OCI-M2 (cell line): ENCODE measurements at regions not wholly inside any gene's neighbourhood (a gene's known extent, or its start where the extent isn't known, plus 50 kb on each side); places are given as distances from the start of the nearest gene placed in this dataset.
"Not testable (repeated sequence)": the region's sequence is repeated elsewhere in the genome, so short reads cannot be mapped to it uniquely, and the experiment has no call there.

Experiments used
- DNase-seq: peaks from one replicate; lab custom pipeline; 2025; ENCODE audit not compliant: unreplicated experiment; lab: John Stamatoyannopoulos, UW

GRCh38 chr5:126228934-126229333 lies 194.3 kb upstream of the GRAMD2B start:
- DNase-seq = no peak

GRCh38 chr5:126233256-126233655 lies 190.0 kb upstream of the GRAMD2B start:
- DNase-seq = no peak

GRCh38 chr5:126234563-126235195 lies 188.5 kb upstream of the GRAMD2B start:
- no peak for DNase-seq

GRCh38 chr5:126235628-126236027 lies 187.6 kb upstream of the GRAMD2B start:
- DNase-seq = no peak

- DNase-seq = no peak
Observed at GRCh38 chr5:126236994-126237393, 186.2 kb upstream of the GRAMD2B start.

- DNase-seq = no peak
Observed at GRCh38 chr5:126248611-126249010, 174.6 kb upstream of the GRAMD2B start.

GRCh38 chr5:126251024-126251423 lies 172.2 kb upstream of the GRAMD2B start:
- no peak for DNase-seq

- no peak for DNase-seq
Observed at GRCh38 chr5:126253406-126253805, 169.8 kb upstream of the GRAMD2B start.

- DNase-seq = no peak
Observed at GRCh38 chr5:126263591-126264184, 159.5 kb upstream of the GRAMD2B start.

GRCh38 chr5:126265917-126266316 lies 157.3 kb upstream of the GRAMD2B start:
- no peak for DNase-seq

GRCh38 chr5:126267438-126267837 lies 155.8 kb upstream of the GRAMD2B start:
- no peak for DNase-seq

GRCh38 chr5:126268697-126269315 lies 154.4 kb upstream of the GRAMD2B start:
- no peak for DNase-seq

- no peak for DNase-seq
Observed at GRCh38 chr5:126269511-126269910, 153.7 kb upstream of the GRAMD2B start.

GRCh38 chr5:126271141-126271540 lies 152.1 kb upstream of the GRAMD2B start:
- DNase-seq = no peak

GRCh38 chr5:126274076-126274762 lies 149.0 kb upstream of the GRAMD2B start:
- DNase-seq = no peak

GRCh38 chr5:126274763-126275125 lies 148.5 kb upstream of the GRAMD2B start:
- DNase-seq = no peak

GRCh38 chr5:126277762-126278161 lies 145.4 kb upstream of the GRAMD2B start:
- DNase-seq = no peak

- no peak for DNase-seq
Observed at GRCh38 chr5:126280343-126280742, 142.9 kb upstream of the GRAMD2B start.

- DNase-seq = no peak
Observed at GRCh38 chr5:126280846-126281245, 142.4 kb upstream of the GRAMD2B start.

GRCh38 chr5:126284977-126285696 lies 138.1 kb upstream of the GRAMD2B start:
- no peak for DNase-seq

- DNase-seq = not testable (repeated sequence)
Observed at GRCh38 chr5:126296121-126296520, 127.1 kb upstream of the GRAMD2B start.
